HCT116 (cell line): ENCODE measurements at regions not wholly inside any gene's neighbourhood (a gene's known extent, or its start where the extent isn't known, plus 50 kb on each side); places are given as distances from the start of the nearest gene placed in this dataset.

ENCODE experiments used
- CEBPB ChIP-seq: IDR thresholded peaks from 2 replicates; pipeline ENCODE4 v1.6.1; 2012; ENCODE audit warnings: low read depth
- EZH2 ChIP-seq: fragments of 200-600 bp; sonication (generic); IDR thresholded peaks from 2 replicates; pipeline ENCODE4 v1.6.1; 2017; ENCODE audit warnings: antibody characterized with exemption, mixed run types
- FOSL1 ChIP-seq: IDR thresholded peaks from 2 replicates; pipeline ENCODE4 v1.6.1; 2012; ENCODE audit warnings: low read depth
- POLR2A ChIP-seq: IDR thresholded peaks from 2 replicates; pipeline ENCODE4 v1.7.0; 2011; ENCODE audit warnings: borderline replicate concordance; ENCODE audit not compliant: insufficient read depth, insufficient read length; ENCODE audit errors: extremely low read depth
- POLR2AphosphoS5 ChIP-seq: IDR thresholded peaks from 2 replicates; pipeline ENCODE4 v1.6.1; 2011; ENCODE audit warnings: mild to moderate bottlenecking, low read depth, low read length, moderate library complexity
- RAD21 ChIP-seq: IDR thresholded peaks from 2 replicates; pipeline ENCODE4 v1.6.1; 2012; ENCODE audit warnings: low read depth, mild to moderate bottlenecking
- SP1 ChIP-seq: IDR thresholded peaks from 2 replicates; pipeline ENCODE4 v1.6.1; 2012; ENCODE audit warnings: low read depth
- ZNF274 ChIP-seq: fragments of 200-500 bp; sonication (Bioruptor generic); IDR thresholded peaks from 2 replicates; pipeline ENCODE4 v1.6.1; 2014; ENCODE audit warnings: mild to moderate bottlenecking, low read depth, low read length, inconsistent platforms
- TF ChIP-seq, protein P1 (sequence below), 3 experiments: fragments of 200-600 bp in 1 of 3; sonication (generic) in 1 of 3; IDR thresholded peaks in 2 of 3; conservative IDR thresholded peaks in 1 of 3; 2 replicates each; pipeline ENCODE4 v1.5.1; 2012 to 2017; ENCODE audit warnings: low read depth in 2 of 3, low read length in 2 of 3, antibody characterized with exemption in 1 of 3, borderline replicate concordance in 1 of 3, control low read depth in 1 of 3, mild to moderate bottlenecking in 1 of 3, mixed read lengths in 1 of 3, mixed run types in 1 of 3, moderate library complexity in 1 of 3; ENCODE audit not compliant: insufficient read depth in 1 of 3
- TF ChIP-seq, protein P2 (sequence below): IDR thresholded peaks from 2 replicates; pipeline ENCODE4 v1.6.1; 2012

DNA sequence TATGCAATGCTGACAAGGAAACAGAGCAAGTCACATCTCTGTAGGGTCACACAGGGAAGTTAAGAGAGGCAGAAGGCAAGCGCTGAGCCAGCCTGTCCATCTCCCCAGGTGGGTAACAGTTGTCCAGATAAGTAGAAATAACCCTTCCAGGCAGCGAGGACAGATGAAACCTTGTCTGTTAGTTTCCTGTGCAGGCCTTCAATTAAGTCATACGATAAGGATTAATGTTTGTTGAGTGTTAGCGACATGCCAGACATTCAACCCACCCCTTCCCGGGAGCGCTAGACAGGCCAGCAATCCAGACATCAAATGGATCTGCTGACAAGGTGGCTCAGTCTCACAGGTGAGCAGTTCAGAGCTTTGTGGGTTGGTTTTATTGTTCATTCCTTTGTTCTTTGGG is 221.5 kb upstream of the FMN2 start:
- TF ChIP-seq, protein P1, sequence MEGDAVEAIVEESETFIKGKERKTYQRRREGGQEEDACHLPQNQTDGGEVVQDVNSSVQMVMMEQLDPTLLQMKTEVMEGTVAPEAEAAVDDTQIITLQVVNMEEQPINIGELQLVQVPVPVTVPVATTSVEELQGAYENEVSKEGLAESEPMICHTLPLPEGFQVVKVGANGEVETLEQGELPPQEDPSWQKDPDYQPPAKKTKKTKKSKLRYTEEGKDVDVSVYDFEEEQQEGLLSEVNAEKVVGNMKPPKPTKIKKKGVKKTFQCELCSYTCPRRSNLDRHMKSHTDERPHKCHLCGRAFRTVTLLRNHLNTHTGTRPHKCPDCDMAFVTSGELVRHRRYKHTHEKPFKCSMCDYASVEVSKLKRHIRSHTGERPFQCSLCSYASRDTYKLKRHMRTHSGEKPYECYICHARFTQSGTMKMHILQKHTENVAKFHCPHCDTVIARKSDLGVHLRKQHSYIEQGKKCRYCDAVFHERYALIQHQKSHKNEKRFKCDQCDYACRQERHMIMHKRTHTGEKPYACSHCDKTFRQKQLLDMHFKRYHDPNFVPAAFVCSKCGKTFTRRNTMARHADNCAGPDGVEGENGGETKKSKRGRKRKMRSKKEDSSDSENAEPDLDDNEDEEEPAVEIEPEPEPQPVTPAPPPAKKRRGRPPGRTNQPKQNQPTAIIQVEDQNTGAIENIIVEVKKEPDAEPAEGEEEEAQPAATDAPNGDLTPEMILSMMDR (IDR thresholded peaks at IDR 0.05 in 2 of 3, conservative IDR thresholded peaks at IDR 0.05 in 1 of 3; ENCODE audit: borderline replicate concordance in 1 of 3, insufficient read depth in 1 of 3, low read depth in 2 of 3, low read length in 2 of 3) = no peak
- TF ChIP-seq POLR2AphosphoS5 (no peak), RAD21 (no peak), SP1 (no peak), ZNF274 (no peak), POLR2A (no peak), FOSL1 (no peak), CEBPB (no peak), EZH2 (no peak)
- TF ChIP-seq, protein P2, sequence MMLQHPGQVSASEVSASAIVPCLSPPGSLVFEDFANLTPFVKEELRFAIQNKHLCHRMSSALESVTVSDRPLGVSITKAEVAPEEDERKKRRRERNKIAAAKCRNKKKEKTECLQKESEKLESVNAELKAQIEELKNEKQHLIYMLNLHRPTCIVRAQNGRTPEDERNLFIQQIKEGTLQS = no peak
